ENCODE measurements at regions not wholly inside any gene's neighbourhood (a gene's known extent, or its start where the extent isn't known, plus 50 kb on each side); places are given as distances from the start of the nearest gene placed in this dataset.

DNA sequence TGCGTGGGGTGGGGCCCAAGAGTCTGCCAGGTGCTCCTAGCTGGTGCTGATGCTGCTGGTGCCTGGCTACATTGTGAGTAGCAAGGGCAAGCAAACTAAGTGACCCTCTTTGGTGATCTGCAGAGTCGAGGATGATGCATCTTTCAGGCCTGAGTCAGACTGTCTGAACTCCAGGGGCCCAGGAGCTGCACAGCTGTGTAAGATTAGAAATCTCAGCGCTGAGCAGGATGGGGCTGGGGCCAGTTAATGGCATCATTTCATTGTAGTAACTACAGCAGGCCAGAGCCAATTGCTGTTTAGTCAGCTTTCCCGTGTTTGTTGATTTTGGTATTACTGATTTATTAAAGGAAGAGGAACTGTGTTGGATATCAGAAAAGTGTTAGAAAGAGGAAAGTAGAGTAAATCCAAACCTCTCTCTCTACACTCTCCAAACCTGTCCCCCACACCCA is 365.2 kb downstream of the PAX1 start:
- no CpG with 5 or more reads among the region's 4 CpGs for WGBS (ENCODE audit: extremely low coverage, insufficient read length, low lambda C conversion rate)
- no peak overlapping the region for H2AK5ac ChIP-seq (ENCODE audit: insufficient read length, low read length)
- H3K18ac ChIP-seq (ENCODE audit: insufficient read length, low read depth, low read length): no peak overlapping the region
- H3K23me2 ChIP-seq (ENCODE audit: insufficient read length, low read depth, low read length, poor library complexity, severe bottlenecking): no peaks in the 10 kb centered on the region
- H3K23ac ChIP-seq (ENCODE audit: insufficient read length, low read depth, low read length): no peak overlapping the region
- no peaks in the 10 kb centered on the region for H3K79me2 ChIP-seq (ENCODE audit: insufficient read depth, low read length)
- H3K4me3 Mint-ChIP-seq: no peak overlapping the region
- H3K27me3 ChIP-seq (ENCODE audit: insufficient read depth, low read length): no peaks in the 10 kb centered on the region
- H4K5ac ChIP-seq (ENCODE audit: insufficient read length, low read depth, low read length): no peak overlapping the region
- H3T11ph ChIP-seq (ENCODE audit: low read length): no peak overlapping the region
- H3K79me1 ChIP-seq (ENCODE audit: insufficient read depth, low read depth, low read length, poor library complexity, severe bottlenecking): no peaks in the 10 kb centered on the region
- H3K27ac ChIP-seq (ENCODE audit: insufficient read length, low read depth, low read length): no peak overlapping the region
- DNase-seq: no peak
- no peaks in the 10 kb centered on the region for H3K36me3 Mint-ChIP-seq (ENCODE audit: insufficient read depth in 1 of 3, low read depth in 3 of 3)
- no peak overlapping the region for H2BK12ac ChIP-seq (ENCODE audit: insufficient read length, low read depth, low read length)
- H4K91ac ChIP-seq (ENCODE audit: insufficient read length, low read depth, low read length): no peak overlapping the region
- H2BK20ac ChIP-seq (ENCODE audit: low read depth, low read length, poor library complexity, severe bottlenecking): no peak overlapping the region
- no peak overlapping the region for H3K4me2 ChIP-seq (ENCODE audit: insufficient read depth, insufficient read length, low read length)
- no peaks in the 10 kb centered on the region for H3K9me3 ChIP-seq (ENCODE audit: control insufficient read depth, low read depth, low read length)
- TF ChIP-seq, protein P1, sequence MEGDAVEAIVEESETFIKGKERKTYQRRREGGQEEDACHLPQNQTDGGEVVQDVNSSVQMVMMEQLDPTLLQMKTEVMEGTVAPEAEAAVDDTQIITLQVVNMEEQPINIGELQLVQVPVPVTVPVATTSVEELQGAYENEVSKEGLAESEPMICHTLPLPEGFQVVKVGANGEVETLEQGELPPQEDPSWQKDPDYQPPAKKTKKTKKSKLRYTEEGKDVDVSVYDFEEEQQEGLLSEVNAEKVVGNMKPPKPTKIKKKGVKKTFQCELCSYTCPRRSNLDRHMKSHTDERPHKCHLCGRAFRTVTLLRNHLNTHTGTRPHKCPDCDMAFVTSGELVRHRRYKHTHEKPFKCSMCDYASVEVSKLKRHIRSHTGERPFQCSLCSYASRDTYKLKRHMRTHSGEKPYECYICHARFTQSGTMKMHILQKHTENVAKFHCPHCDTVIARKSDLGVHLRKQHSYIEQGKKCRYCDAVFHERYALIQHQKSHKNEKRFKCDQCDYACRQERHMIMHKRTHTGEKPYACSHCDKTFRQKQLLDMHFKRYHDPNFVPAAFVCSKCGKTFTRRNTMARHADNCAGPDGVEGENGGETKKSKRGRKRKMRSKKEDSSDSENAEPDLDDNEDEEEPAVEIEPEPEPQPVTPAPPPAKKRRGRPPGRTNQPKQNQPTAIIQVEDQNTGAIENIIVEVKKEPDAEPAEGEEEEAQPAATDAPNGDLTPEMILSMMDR (conservative IDR thresholded peaks at IDR 0.05): no peak
- H2AFZ ChIP-seq (ENCODE audit: low read length): no peak overlapping the region
- peaks cover 8 to 17% of the 10 kb centered on the region in 2 experiments; a peak in 3 of 4 replicates for H3K4me1 Mint-ChIP-seq
- H3K4me1 ChIP-seq (ENCODE audit: insufficient read depth, low read length): peaks cover 2% of the 10 kb centered on the region; the same call in 1 of the 2 replicates
- H3K9me3 Mint-ChIP-seq: no peaks in the 10 kb centered on the region
- no peak overlapping the region; a peak in 1 of 7 replicates for H3K27ac Mint-ChIP-seq
- H2BK15ac ChIP-seq (ENCODE audit: low read depth, low read length): no peak overlapping the region
- H4K20me1 ChIP-seq (ENCODE audit: control insufficient read depth, insufficient read depth, insufficient read length): no peaks in the 10 kb centered on the region
- no peak overlapping the region for H3K9ac ChIP-seq (ENCODE audit: extremely low read depth, insufficient read length, low read length)
- no peak overlapping the region for H4K8ac ChIP-seq (replicated peaks; ENCODE audit: insufficient read length, low read depth, low read length)
- no peak overlapping the region; the same call in 1 of the 2 replicates for H3K14ac ChIP-seq (ENCODE audit: insufficient read depth, low read length)
- H3K4ac ChIP-seq (ENCODE audit: low read depth, low read length): no peak overlapping the region
- no peaks in the 10 kb centered on the region for H3K27me3 Mint-ChIP-seq (ENCODE audit: low read depth)
- no peak overlapping the region for H2BK5ac ChIP-seq (ENCODE audit: insufficient read length, low read length)
- no peak overlapping the region for H3K56ac ChIP-seq (ENCODE audit: insufficient read length, low read depth, low read length)
- H2BK120ac ChIP-seq (ENCODE audit: low read depth, low read length, poor library complexity, severe bottlenecking): no peak overlapping the region

Measured in H9 (cell line).